Erythroblast (primary cell): ENCODE measurements at regions not wholly inside any gene's neighbourhood (a gene's known extent, or its start where the extent isn't known, plus 50 kb on each side); places are given as distances from the start of the nearest gene placed in this dataset.

Experiments used
- DNase-seq, 2 experiments: peaks; one replicate each; lab custom pipeline; 2025; lab: John Stamatoyannopoulos, UW
- GATA1 ChIP-seq: IDR thresholded peaks from 2 replicates; pipeline ENCODE4 v1.6.1; 2011; ENCODE audit warnings: low read depth, mild to moderate bottlenecking, control low read depth, low read length, moderate library complexity
- POLR2A ChIP-seq: IDR thresholded peaks from 2 replicates; pipeline ENCODE4 v1.6.1; 2011; ENCODE audit warnings: mild to moderate bottlenecking, low read length

DNA sequence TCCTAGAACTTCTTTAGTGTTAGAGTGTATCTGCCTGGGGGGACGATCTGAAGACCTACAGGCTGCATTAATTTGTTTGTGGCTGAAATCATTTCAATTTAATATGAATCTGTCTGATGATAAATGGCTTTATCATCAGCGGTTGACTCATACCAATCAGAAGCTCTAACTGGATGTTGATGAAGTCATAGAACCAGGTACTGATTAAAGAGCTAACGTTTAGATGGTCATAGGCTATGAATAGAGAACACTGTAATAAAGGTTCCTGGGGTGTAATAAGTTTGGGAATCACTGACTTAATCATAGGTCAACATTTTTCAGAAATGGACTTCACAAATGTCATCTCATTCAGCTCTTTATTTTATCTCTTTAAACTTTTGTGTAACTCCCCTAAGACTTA lies 329.9 kb downstream of the MSX2 start:
- TF ChIP-seq POLR2A (no peak), GATA1 (no peak)
- DNase-seq: no peak

DNA sequence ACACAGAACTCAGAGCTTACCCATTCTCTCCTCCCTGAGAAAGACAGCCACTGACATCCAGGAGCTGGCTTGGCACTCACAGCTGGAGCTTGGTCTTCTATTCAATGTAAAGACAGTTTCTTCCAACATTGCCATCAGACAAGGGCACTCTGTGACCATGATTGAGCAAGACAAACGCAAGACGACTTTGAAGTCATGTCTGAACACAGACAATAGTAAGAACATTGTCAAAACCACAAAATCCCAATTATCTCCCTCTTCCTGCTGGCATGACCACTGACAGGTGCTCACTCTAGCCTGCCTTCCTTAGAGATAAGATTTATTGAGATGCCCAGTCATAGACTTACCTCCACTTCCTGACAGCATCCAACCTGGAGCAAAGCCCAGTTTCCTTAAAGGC lies 328.0 kb downstream of the MSX2 start:
- no peak for DNase-seq
- no peak for TF ChIP-seq GATA1
- TF ChIP-seq POLR2A: no peak

DNA sequence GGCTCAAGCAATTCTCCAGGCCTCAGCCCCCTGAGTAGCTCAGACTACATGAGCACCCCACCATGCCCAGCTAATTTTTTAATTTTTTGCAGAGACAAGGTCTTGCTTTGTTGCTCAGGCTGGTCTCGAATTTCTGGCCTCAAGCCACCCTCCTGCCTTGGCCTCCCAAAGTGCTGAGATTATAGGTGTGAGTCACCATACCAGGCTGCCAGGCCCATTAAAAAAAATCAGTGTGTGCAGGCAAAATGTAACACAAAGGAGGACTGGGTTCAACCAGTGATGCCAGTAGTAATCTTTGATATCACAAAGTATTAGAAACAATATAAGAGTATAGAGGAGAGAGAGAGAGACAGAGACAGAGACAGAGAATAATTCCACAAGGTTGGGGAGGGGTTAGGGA lies 322.7 kb downstream of the MSX2 start:
- DNase-seq: no peak
- TF ChIP-seq POLR2A (no peak), GATA1 (no peak)

DNA sequence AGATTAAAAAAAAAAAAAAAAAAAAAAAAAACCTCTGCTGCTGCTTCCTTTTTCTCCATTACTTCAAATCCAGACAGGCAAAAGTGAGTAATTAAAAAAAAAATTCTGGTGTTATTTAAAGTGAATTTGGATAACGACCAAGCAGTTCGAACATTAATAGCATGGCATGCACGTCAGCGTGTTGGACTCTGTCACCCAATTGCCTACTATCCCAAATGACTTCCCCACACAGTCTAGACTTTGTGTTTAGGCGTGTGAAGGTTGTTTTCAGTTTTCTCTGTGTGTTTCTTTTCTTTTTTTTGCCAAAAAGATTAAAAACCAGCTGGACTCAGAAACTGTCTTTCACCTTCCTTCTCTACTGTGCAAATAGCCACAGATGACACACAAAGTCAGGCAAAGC lies 321.4 kb downstream of the MSX2 start:
- TF ChIP-seq GATA1 (no peak), POLR2A (no peak)
- DNase-seq: no peak

DNA sequence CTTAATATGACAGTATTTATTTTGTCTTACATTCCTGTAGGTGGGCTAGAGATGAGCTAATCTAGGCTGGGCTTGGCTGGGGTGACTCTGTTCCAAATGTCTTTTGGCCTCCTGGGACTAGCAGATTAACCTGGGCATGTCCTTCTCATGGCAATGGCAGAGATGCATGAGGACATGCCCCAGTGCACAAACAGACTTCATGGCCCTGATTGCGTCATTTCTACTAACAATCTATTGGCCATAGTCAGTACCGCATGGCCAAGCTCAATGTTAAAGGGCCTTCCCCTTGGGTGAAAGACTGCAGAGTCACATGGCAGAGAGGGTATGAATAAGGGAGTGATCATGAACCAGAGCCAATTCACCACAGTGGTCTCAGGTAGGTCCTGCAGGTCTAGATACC lies 313.4 kb downstream of the MSX2 start:
- DNase-seq: no peak
- TF ChIP-seq POLR2A (no peak), GATA1 (no peak)

DNA sequence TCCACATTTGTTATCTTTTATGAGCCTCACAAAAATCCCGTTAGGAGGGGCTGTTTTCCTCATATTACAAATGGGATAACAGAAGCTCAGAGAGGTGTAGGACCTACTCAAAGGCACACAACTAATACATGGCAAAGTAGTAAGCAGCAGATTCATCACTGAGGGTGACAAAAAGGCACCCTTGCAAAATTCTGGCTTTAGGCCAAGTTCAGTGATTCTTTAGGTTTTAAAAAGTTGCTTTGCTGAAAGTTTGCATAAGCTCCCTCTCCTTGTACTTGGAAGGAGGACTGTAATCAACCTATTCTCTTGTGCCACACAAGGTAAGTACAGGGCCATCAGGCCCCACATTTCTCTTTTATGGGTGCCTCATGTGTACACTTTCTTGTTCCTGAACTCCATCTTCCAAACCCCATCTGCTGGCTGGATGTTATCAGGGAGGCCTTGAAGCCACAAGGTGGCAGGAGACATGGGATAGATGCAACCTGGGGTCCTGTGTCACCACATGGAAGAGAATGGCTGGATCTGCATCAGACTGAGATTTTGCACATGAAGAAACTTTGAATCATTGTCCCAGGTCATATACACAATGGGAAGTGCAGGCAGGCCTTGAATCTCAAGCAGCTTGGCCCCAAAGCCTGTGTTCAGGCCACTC lies 311.6 kb downstream of the MSX2 start:
- no peak for TF ChIP-seq POLR2A
- TF ChIP-seq GATA1: no peak
- peak; percentile 7 to 15 for DNase-seq

DNA sequence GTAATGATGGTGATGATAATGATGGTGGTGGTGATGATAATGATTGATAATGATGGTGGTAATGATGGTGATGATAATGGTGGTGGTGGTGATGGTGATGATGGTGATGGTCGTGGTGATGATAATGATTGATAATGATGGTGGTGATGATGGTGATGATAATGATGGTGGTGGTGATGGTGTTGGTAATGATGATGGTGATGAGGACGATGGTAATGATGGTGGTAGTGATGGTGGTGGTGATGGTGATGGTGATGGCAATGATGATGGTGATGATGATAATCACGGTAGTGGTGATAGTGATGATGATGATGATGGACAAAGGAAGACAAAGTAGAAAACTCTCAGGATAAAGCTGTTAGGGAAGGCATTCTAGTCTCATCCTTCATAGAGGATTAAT lies 310.5 kb downstream of the MSX2 start:
- no peak for DNase-seq
- TF ChIP-seq GATA1 (no peak), POLR2A (no peak)

DNA sequence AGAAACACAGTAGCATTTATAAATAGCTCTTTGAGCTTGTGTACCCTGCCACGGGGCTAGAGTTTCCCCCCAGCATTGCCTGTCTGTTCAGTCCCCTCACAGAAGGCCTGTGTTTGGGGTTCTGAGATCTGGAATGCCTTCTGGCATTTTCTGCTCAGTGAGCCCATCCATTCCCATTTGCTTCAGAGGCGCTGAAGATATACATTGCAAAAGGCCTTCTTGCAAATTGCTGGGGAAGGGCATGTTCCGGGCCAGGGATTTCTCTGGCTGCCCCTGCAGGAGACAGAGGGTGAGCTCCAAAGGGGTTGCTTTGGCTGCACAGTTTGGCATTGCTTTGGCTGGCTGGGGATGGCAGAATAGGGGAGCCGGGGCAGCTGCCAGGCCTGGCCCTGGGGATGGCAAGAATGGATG lies 308.4 kb downstream of the MSX2 start:
- no peak for DNase-seq
- no peak for TF ChIP-seq POLR2A
- TF ChIP-seq GATA1: no peak

DNA sequence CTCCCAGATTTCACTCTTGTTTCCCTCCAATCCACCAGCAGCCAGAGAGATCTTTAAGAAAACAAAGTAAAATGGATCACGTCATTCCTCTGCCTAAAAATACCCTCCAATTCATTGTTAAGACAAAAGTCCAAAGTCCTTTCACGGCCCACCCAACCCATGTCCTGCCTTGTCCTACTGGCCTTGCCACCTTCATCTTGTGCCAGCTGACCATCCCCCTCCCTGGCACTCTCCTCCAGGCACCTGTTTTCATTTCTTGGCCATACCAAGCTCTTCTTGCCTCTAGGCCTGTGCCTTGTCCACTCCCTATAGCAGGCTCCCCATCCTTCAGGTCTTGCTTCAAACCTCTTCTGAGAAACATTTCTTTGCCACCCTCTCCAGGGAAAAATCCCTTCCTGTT lies 307.6 kb downstream of the MSX2 start:
- no peak for DNase-seq
- TF ChIP-seq GATA1 (no peak), POLR2A (no peak)

DNA sequence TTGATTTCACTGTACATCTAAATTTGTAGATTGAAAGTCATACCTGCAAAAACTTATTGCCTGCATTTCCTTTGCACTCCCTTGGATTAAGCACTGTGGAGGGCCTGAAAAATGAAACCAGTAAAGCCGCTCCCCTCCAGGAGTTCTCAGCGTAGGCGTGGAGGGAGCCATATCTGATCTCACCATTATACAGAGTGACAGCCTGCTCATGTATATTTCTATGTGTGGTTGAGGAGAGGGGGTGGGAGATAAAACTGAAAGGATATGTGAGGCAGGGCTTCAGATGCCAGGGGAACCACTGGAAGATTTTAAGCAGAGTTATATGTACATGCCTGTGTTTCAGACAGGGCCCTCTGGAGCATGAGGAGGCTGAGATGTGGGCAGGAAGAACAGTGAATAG lies 303.0 kb downstream of the MSX2 start:
- TF ChIP-seq POLR2A (no peak), GATA1 (no peak)
- DNase-seq: peak in 1 of 2 experiments; percentile 5

DNA sequence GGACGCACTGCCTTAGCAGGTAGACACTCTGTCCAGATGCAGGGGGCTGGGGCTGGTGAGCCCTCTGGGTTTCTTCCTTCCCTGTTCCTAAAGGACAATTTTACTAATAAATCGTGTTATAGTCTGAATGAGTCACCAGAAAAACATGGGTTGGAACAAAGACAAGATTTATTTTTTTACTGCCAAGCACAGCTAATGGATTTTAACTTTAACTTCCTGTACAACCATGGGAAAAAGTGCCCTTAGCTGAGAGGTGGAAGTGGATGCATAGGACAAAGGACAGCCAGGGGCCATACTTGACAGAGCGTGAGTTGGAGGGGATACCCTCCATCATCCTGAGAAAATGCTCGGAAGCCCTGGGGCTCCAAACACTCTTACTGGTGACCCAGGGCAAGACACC lies 300.7 kb downstream of the MSX2 start:
- DNase-seq: no peak
- no peak for TF ChIP-seq POLR2A
- TF ChIP-seq GATA1: no peak

DNA sequence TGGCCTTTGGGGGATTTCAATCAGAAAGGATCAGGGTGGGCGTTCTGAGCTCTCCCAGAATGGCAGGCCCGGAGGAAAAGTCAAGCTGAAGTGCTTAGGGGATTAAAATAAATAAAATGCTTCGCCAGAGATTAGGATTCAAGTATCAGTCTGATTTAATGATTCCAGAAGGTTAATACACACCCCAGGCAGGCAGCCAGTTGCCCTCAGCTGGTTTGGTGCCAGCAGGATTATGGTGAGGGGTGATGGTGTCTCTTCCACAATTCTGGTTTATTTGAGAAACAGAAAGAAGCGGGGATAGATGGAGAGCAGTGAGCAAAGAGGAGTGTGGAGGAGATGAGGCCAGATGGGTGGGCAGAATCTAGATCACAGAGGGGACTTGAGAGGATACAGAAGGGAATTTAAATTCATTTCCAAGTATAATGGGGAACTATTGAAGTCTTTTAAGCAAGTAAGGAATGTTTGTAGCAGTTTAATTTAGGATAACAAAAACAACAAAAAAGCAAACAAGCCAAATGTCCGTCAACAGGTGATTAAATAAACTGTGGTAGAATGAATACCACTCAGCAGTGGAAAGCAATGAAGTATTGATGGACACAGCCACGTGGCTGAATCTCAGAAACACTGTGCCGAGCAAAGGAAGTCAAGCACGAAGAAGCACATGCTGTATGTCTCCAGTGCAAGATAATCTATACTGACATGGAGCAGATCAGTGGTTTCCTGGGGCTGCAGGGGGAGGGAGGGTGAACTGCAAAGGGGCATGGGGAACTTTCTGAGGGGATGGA lies 297.7 kb downstream of the MSX2 start:
- no peak for TF ChIP-seq POLR2A
- TF ChIP-seq GATA1: no peak
- DNase-seq: no peak

DNA sequence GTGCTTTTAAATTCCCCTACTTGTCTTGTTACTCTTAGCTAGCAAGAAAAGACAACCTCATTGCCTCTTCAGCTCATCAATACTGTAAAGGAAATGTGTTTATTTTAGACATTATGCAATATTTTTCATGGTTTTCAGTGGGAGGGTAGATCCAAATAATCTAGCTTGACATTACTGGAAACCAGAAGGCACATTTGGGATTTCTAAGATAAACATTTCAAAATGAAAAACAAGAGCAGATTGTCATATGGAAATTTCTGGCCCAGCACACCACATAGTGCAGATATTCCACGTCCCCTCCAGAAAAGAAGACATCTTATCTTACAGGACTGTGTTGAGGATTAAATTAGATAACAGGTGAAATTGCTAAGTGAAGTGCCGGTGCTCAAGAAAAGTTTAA lies 296.9 kb downstream of the MSX2 start:
- no peak for TF ChIP-seq POLR2A
- no peak for TF ChIP-seq GATA1
- no peak for DNase-seq

DNA sequence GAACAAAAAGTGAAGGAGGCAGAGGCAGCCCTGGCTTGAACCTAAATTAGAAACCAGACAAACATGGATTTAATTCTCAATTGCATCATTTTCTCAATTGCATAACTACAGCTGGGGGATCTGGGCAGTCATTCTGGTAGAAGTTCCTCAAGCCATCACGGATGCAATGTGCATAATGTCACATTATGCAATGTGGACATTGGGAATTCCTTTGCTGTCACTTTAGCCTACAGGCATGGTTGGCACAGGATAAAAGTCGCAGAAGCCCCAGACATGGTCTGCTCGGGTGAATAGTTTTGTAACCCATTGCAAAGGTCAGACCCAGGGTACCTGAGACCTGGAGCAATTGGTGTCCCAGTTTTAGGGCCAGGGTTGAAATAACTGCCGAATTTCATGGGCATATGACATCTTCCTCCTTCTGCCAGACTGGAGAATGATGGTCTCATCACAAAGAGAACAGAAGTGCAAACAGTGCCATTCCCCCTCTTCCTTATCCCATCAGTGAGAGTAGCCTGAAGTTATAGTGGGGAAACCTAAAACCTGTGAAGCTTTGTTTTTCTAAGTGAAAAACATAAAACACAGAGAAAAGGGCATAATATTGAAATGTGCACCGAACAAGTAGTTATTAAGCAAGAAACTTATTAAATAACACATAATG lies 290.8 kb downstream of the MSX2 start:
- no peak for DNase-seq
- TF ChIP-seq GATA1 (no peak), POLR2A (no peak)
